DOHH2 (cell line): ENCODE measurements at regions not wholly inside any gene's neighbourhood (a gene's known extent, or its start where the extent isn't known, plus 50 kb on each side); places are given as distances from the start of the nearest gene placed in this dataset.

Experiments
- EZH2phosphoT487 ChIP-seq: fragments of 200-600 bp; sonication (generic); IDR thresholded peaks from 2 replicates; pipeline ENCODE4 v1.6.1; 2017; ENCODE audit warnings: borderline replicate concordance, mild to moderate bottlenecking, antibody characterized with exemption, low read length, moderate library complexity, mixed read lengths
- TF ChIP-seq, protein P1 (sequence below): fragments of 200-600 bp; sonication (generic); IDR thresholded peaks from one replicate; pipeline ENCODE4 v1.5.1; 2014; ENCODE audit warnings: antibody characterized with exemption, mild to moderate bottlenecking, low read depth, low read length; ENCODE audit not compliant: poor library complexity, severe bottlenecking

DNA sequence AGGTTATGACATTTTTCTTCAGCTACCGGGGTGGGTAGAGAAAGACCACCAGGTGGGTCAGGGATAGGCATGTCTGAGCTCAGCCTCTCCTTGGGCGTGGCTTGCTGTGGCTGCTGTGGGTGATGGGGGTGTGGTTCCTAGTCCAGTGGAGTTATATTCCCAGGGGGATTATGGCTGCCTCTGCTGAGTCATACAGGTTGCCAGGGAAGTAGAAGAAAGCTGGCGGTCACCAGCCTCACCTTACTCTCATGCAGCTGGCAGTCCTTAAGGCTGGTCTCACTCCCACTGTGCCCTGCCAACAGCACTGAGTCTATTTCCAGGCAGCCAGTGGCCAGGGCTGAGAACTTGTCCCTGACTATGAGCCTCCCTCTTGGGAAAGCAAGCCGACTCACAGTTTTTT lies 130.0 kb downstream of the SCP2D1 start:
- TF ChIP-seq, protein P1, sequence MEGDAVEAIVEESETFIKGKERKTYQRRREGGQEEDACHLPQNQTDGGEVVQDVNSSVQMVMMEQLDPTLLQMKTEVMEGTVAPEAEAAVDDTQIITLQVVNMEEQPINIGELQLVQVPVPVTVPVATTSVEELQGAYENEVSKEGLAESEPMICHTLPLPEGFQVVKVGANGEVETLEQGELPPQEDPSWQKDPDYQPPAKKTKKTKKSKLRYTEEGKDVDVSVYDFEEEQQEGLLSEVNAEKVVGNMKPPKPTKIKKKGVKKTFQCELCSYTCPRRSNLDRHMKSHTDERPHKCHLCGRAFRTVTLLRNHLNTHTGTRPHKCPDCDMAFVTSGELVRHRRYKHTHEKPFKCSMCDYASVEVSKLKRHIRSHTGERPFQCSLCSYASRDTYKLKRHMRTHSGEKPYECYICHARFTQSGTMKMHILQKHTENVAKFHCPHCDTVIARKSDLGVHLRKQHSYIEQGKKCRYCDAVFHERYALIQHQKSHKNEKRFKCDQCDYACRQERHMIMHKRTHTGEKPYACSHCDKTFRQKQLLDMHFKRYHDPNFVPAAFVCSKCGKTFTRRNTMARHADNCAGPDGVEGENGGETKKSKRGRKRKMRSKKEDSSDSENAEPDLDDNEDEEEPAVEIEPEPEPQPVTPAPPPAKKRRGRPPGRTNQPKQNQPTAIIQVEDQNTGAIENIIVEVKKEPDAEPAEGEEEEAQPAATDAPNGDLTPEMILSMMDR: no peak
- TF ChIP-seq EZH2phosphoT487: no peak
